ENCODE measurements at regions not wholly inside any gene's neighbourhood (a gene's known extent, or its start where the extent isn't known, plus 50 kb on each side); places are given as distances from the start of the nearest gene placed in this dataset.
"Not testable (repeated sequence)": the region's sequence is repeated elsewhere in the genome, so short reads cannot be mapped to it uniquely, and the experiment has no call there.

GRCh38 chr4:75422998-75423397 is 91.2 kb downstream of the RCHY1 start:
- no peak for DNase-seq (ENCODE audit: low spot score)

- no peak for DNase-seq (ENCODE audit: low spot score)
Observed at GRCh38 chr4:75412746-75413145, 101.5 kb downstream of the RCHY1 start.

- DNase-seq (ENCODE audit: low spot score): no peak
Observed at GRCh38 chr4:75398501-75398900, 115.7 kb downstream of the RCHY1 start.

GRCh38 chr4:75391489-75392166 is 122.6 kb downstream of the RCHY1 start:
- DNase-seq (ENCODE audit: low spot score): no peak

GRCh38 chr4:75386426-75386825 is 127.8 kb downstream of the RCHY1 start:
- DNase-seq (ENCODE audit: low spot score): not testable (repeated sequence)

GRCh38 chr4:75385106-75385505 is 129.1 kb downstream of the RCHY1 start:
- no peak for DNase-seq (ENCODE audit: low spot score)

GRCh38 chr4:75376543-75376942 is 137.7 kb downstream of the RCHY1 start:
- no peak for DNase-seq (ENCODE audit: low spot score)

GRCh38 chr4:75371915-75372314 is 142.3 kb downstream of the RCHY1 start:
- DNase-seq (ENCODE audit: low spot score): no peak

- DNase-seq (ENCODE audit: low spot score): no peak
Observed at GRCh38 chr4:75370576-75370975, 143.6 kb downstream of the RCHY1 start.

- peak; percentile 8 for DNase-seq (ENCODE audit: low spot score)
Observed at GRCh38 chr4:75345423-75345822, 168.8 kb downstream of the RCHY1 start.

GRCh38 chr4:75344915-75345314 is 169.3 kb downstream of the RCHY1 start:
- DNase-seq (ENCODE audit: low spot score): peak; percentile 8

GRCh38 chr4:75343333-75343732 is 170.9 kb downstream of the RCHY1 start:
- DNase-seq (ENCODE audit: low spot score): no peak

- no peak for DNase-seq (ENCODE audit: low spot score)
Observed at GRCh38 chr4:75340561-75340960, 173.6 kb downstream of the RCHY1 start.

GRCh38 chr4:75338352-75338880 is 175.8 kb downstream of the RCHY1 start:
- no peak for DNase-seq (ENCODE audit: low spot score)

GRCh38 chr4:75327804-75328512 is 186.2 kb downstream of the RCHY1 start:
- DNase-seq (ENCODE audit: low spot score): no peak

GRCh38 chr4:75325318-75325979 is 188.8 kb downstream of the RCHY1 start:
- DNase-seq (ENCODE audit: low spot score): no peak

GRCh38 chr4:75321484-75321883 is 192.7 kb downstream of the RCHY1 start:
- no peak for DNase-seq (ENCODE audit: low spot score)

GRCh38 chr4:75317641-75318040 is 196.6 kb downstream of the RCHY1 start:
- not testable (repeated sequence) for DNase-seq (ENCODE audit: low spot score)

GRCh38 chr4:75308049-75308448 is 206.2 kb downstream of the RCHY1 start:
- no peak for DNase-seq (ENCODE audit: low spot score)

GRCh38 chr4:75306506-75306905 is 207.7 kb downstream of the RCHY1 start:
- no peak for DNase-seq (ENCODE audit: low spot score)

GRCh38 chr4:75302648-75303047 is 211.6 kb downstream of the RCHY1 start:
- no peak for DNase-seq (ENCODE audit: low spot score)

GRCh38 chr4:75289914-75290582 is 224.2 kb downstream of the RCHY1 start:
- DNase-seq (ENCODE audit: low spot score): no peak
